Vagina (tissue), 2 donors: ENCODE measurements at regions not wholly inside any gene's neighbourhood (a gene's known extent, or its start where the extent isn't known, plus 50 kb on each side); places are given as distances from the start of the nearest gene placed in this dataset.

Experiments used
- CTCF ChIP-seq, 3 experiments: fragments of 450-650 bp in 2 of 3; fragments of 200-600 bp in 1 of 3; sonication (generic) in 1 of 3; IDR thresholded peaks; one replicate each; pipeline ENCODE4 v1.5.1; 2017 to 2019; ENCODE audit warnings: antibody characterized with exemption in 3 of 3, mild to moderate bottlenecking in 2 of 3, moderate library complexity in 2 of 3
- POLR2A ChIP-seq, 2 donors: fragments of 450-650 bp; IDR thresholded peaks; one replicate each; pipeline ENCODE4 v1.6.1; 2017; ENCODE audit warnings: antibody characterized with exemption in 2 of 2, mild to moderate bottlenecking in 2 of 2, moderate library complexity in 2 of 2
- POLR2AphosphoS5 ChIP-seq, 2 donors: sonication (generic); formaldehyde crosslinking; IDR thresholded peaks; one replicate each; pipeline ENCODE4 v1.9.0; 2017; ENCODE audit warnings: antibody characterized with exemption in 2 of 2, mild to moderate bottlenecking in 2 of 2, low read depth in 1 of 2; ENCODE audit not compliant: insufficient read depth in 1 of 2

- TF ChIP-seq CTCF (IDR thresholded peaks at IDR 0.05) (no peak), POLR2A (IDR thresholded peaks at IDR 0.05) (no peak), POLR2AphosphoS5 (IDR thresholded peaks at IDR 0.05; ENCODE audit: insufficient read depth in 1 of 2, low read depth in 1 of 2) (no peak)
These were observed 341.7 kb upstream of the NDST3 start for GRCh38 chr4:117692538-117692937.
